ENCODE measurements at regions not wholly inside any gene's neighbourhood (a gene's known extent, or its start where the extent isn't known, plus 50 kb on each side); places are given as distances from the start of the nearest gene placed in this dataset.

GRCh38 chr1:8179132-8179793 is 138.7 kb upstream of the SLC45A1 start (continued):
- TF ChIP-seq UBTF (CRISPR knock-in tag; IDR thresholded peaks at IDR 0.05) (no peak), TBX2 (CRISPR knock-in tag; IDR thresholded peaks at IDR 0.05; ENCODE audit: borderline replicate concordance) (no peak)

GRCh38 chr1:8176279-8176678 is 141.6 kb upstream of the SLC45A1 start:
- no peak overlapping the region for H3K27ac ChIP-seq (ENCODE audit: extremely low read length, insufficient read depth, low read length)
- TF ChIP-seq ZNF333 (CRISPR knock-in tag; IDR thresholded peaks at IDR 0.05; ENCODE audit: borderline replicate concordance) (no peak), ZNF709 (CRISPR knock-in tag; IDR thresholded peaks at IDR 0.05) (no peak), BCLAF1 (IDR thresholded peaks at IDR 0.05) (no peak), GMEB1 (CRISPR knock-in tag; IDR thresholded peaks at IDR 0.05; ENCODE audit: borderline replicate concordance) (no peak), ZKSCAN5 (CRISPR knock-in tag; IDR thresholded peaks at IDR 0.05) (no peak)
- ATAC-seq: no peak
- DNase-seq (ENCODE audit: low spot score): no peak
- H3K4me1 ChIP-seq (ENCODE audit: insufficient read depth, low read length): peaks cover 28% of the 10 kb centered on the region
- 84% methylated on average over 3 of the region's 3 CpGs for WGBS (ENCODE audit: low lambda C conversion rate)
- H3K9ac ChIP-seq (ENCODE audit: insufficient read depth, low read depth, low read length): no peak overlapping the region
- no peak overlapping the region for H2AFZ ChIP-seq (ENCODE audit: low read length)
- intact Hi-C loops (cut with micrococcal nuclease; ENCODE audit: unreplicated experiment): no loop called here
- FAIRE-seq: no peak
- H3K9me3 ChIP-seq (ENCODE audit: low read length): peaks cover 12% of the 10 kb centered on the region
- no peaks in the 10 kb centered on the region for H3K27me3 ChIP-seq (ENCODE audit: control insufficient read depth in 1 of 2, insufficient read depth in 2 of 2, low read length in 2 of 2)
- in situ Hi-C loops (cut with HindIII; ENCODE audit: extremely low pct_ligation_motif_present, low pct_unique_long_range_greater_than_20kb): no loop called here
- no peak overlapping the region for H3K4me3 ChIP-seq (replicated peaks in 1 of 3; ENCODE audit: insufficient read depth in 1 of 3, low read depth in 2 of 3, low read length in 3 of 3)
- ChIA-PET CTCF (ENCODE audit: low intra/inter-chr PET ratio, low total read pairs) (no interaction called here), POLR2A (no interaction called here)
- BruUV-seq (replicated peaks): no TSS peak
- H4K20me1 ChIP-seq (ENCODE audit: insufficient read depth, low read length): no peaks in the 10 kb centered on the region
- H3K79me2 ChIP-seq (ENCODE audit: insufficient read depth, low read length): no peaks in the 10 kb centered on the region
- no peak overlapping the region for H3K4me2 ChIP-seq (ENCODE audit: low read depth, low read length)
- H3K36me3 ChIP-seq (replicated peaks in 1 of 2; ENCODE audit: control insufficient read depth in 1 of 2, insufficient read depth in 2 of 2, low read length in 2 of 2): no peaks in the 10 kb centered on the region
